RCC 7860 (cell line): ENCODE measurements at regions not wholly inside any gene's neighbourhood (a gene's known extent, or its start where the extent isn't known, plus 50 kb on each side); places are given as distances from the start of the nearest gene placed in this dataset.
"Not testable (repeated sequence)": the region's sequence is repeated elsewhere in the genome, so short reads cannot be mapped to it uniquely, and the experiment has no call there.

Source experiments
- DNase-seq: peaks from one replicate; pipeline ENCODE4 v3.0.0-alpha.2; 2015; ENCODE audit warnings: low spot score
- FAIRE-seq: peaks from 2 replicates; lab custom pipeline; 2012; peaks lifted over from hg19 to GRCh38; lab: Jason Lieb, UNC

DNA sequence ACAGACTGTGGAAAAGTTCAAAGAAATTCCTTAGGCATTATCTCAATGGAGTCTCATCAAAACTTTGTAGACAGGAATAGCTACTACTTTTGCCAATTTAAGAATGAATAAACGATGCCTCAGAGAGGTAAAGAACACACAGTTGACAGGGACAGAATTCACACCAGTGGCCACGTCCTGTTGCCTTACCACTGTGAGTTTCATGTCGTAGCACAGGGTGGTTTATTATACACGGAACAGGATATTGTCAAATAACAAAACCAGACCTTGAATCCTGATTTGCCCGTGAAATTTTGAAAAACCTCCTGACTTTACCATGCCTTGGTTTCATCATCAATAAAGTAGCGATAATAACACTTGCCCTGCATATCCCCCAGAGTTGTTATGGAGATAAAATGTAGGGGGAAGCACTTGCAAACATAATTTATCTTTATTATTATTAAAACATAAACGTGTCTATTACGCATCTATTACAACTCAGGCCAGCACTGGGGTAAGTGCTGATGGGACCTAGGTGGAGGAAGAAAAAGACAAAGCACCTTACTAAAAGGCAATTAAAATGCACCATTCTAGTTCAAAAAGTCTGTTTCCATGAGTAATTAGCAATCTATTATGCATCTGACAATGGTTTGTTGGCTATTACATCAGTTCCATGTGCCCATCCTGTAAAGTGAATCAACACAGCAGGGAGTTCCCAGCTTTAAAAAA, 408.1 kb upstream of the RUNX1 start:
- DNase-seq (no peak), FAIRE-seq (no peak)

DNA sequence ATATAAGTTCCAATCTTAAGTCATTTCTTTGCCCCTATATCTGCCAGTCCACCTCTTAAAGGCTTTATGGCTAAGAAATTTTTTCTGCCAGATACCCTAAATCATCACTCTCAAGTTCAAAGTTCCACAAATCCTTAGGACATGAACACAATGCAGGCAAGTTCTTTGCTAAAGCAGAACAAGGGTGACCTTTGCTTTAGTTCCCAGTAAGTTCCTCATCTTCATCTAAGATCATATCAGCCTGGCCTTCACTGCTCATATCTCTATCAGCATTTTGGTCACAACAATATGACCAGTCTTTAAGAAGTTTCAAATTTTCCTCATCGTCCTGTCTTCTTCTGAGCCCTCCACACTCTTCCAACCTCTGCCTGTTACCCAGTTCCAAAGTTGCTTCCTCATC, 402.2 kb upstream of the RUNX1 start:
- FAIRE-seq (no peak), DNase-seq (no peak)

- FAIRE-seq: no peak
- DNase-seq: no peak
Measured at GRCh38 chr21:35450830-35451229, 401.7 kb upstream of the RUNX1 start.

- no peak for FAIRE-seq
- DNase-seq: no peak
Measured at GRCh38 chr21:35449846-35450245, 400.7 kb upstream of the RUNX1 start.

- DNase-seq (no peak), FAIRE-seq (no peak)
Measured at GRCh38 chr21:35448876-35449599, 399.9 kb upstream of the RUNX1 start.

GRCh38 chr21:35444391-35444790, 395.3 kb upstream of the RUNX1 start:
- FAIRE-seq: no peak

GRCh38 chr21:35441868-35442582, 392.9 kb upstream of the RUNX1 start:
- DNase-seq (no peak), FAIRE-seq (no peak)

More at GRCh38 chr21:35444391-35444790, 395.3 kb upstream of the RUNX1 start:
- no peak for DNase-seq

GRCh38 chr21:35438643-35439404, 389.7 kb upstream of the RUNX1 start:
- FAIRE-seq: no peak
- no peak for DNase-seq

GRCh38 chr21:35437941-35438340, 388.8 kb upstream of the RUNX1 start:
- FAIRE-seq (no peak), DNase-seq (no peak)

DNA sequence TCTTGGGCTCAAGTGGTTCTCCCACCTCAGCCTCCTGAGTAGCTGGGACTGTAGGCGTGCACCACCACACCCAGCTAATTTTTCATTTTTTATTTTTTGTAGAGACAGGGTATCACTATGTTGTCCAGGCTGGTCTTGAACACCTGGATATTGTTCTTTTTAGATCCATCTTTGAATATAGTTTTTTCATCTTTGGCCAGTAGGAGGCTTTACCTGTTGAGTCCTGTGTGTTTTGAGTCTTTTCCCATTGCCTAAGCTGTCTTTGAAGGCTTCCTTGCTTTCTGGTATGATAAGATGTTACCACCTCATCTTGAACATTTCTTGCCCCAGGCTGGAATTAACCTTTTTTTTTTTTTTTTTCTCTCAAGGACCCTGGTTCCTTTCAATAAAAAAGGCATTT, 387.8 kb upstream of the RUNX1 start:
- FAIRE-seq (no peak), DNase-seq (no peak)

DNA sequence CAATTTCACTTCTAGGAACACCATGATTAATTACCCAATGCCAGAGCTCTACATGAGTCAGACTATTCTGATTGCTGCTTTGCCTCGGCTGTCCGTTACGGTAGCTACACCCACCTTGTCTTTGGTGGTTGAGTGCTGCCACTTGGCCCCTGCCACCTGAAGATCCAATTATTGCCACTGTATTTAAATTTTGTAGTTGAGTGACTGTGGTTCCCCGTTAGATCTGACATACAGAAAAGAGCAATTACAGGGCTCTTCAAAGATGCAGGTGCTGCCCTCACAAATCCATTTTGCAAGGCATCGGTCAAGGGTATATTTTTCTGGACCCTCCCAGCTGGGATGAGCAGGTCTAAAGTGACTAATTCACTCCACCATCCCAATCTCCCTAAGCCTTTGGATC, 383.5 kb upstream of the RUNX1 start:
- not testable (repeated sequence) for FAIRE-seq, DNase-seq

DNA sequence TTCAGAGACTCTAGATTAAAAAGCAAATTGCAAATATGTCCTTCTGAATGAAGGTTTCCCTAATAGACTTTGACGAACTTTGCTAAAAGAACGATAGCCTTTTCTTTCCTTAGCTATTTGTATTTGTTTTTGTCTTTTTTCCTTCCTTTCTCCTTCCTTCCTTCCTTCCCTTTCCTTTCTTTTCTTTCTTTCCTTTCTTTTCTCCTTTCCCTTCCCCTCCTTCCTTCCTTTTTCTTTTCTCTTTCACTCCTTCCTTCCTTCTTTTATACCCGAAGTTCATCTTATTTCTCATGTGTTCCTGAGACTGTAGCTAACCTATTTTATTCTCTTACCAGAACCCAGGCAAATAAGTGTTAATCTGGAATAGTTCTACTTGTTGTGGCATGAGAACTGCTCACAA, 381.2 kb upstream of the RUNX1 start:
- FAIRE-seq: no peak
- no peak for DNase-seq

DNA sequence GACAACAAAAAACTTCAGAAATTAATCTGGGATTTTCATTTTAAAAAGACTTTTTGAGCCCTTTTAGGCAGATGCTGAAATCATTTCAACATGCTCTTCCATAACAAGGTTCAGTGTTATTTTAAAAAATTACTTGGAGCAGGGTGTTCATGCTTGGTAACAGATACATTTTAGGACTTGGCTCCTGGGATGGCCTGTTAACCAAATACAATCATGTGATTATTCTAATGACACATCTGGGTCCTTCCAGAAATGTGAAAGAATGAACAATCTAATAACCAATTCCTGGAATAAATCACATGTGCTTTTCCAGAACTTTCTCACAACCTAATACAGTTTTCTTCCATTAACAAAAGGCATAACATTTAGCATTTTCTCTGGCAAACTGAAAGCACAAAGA, 379.8 kb upstream of the RUNX1 start:
- no peak for FAIRE-seq
- no peak for DNase-seq

DNA sequence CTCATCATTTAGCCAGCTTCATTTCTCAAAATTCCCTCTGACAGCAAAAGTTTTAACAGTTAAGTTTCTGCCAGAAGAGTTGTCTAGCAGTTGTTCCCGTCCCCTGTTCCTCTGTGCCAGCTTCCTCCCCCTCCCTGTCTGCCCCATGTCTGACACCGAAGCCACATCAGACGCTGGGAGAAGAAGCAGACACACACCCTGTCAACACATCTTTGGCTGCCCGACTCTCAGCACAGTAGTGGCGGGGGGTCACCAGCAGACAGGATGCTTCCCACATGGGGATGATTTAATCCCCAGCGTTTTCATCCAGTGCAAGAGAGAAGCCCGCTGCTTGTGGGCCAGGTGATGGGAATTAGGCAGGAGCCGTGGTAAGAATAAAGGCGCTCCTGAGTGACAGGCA, 379.4 kb upstream of the RUNX1 start:
- DNase-seq: no peak

GRCh38 chr21:35428001-35428320, 378.9 kb upstream of the RUNX1 start:
- FAIRE-seq (no peak), DNase-seq (no peak)

More for the DNA sequence above, 379.4 kb upstream of the RUNX1 start:
- FAIRE-seq: no peak

- FAIRE-seq (no peak), DNase-seq (no peak)
Measured at GRCh38 chr21:35427320-35428000, 378.4 kb upstream of the RUNX1 start.

DNA sequence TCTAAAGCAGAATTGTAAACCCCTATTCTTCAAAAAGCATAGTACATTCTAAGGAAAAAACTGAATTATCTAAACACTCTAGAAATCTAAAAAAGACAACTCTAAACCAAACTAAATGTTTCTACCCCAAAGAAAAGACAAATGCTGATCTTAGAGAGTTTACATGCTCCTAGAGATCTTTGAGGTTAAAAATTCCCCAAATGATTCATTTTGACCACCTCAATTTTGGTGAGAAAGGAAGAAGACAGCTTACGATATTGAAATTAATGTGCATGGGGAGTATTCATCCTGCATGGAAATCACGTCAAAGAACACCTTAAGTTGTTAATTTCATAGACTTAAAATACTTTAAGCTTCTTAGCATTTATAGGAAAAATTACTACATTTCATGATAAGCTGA, 377.8 kb upstream of the RUNX1 start:
- DNase-seq: no peak
- FAIRE-seq: no peak

- FAIRE-seq (no peak), DNase-seq (no peak)
Measured at GRCh38 chr21:35426469-35426868, 377.4 kb upstream of the RUNX1 start.

- no peak for DNase-seq
- no peak for FAIRE-seq
Measured at GRCh38 chr21:35424122-35424521, 375.0 kb upstream of the RUNX1 start.

DNA sequence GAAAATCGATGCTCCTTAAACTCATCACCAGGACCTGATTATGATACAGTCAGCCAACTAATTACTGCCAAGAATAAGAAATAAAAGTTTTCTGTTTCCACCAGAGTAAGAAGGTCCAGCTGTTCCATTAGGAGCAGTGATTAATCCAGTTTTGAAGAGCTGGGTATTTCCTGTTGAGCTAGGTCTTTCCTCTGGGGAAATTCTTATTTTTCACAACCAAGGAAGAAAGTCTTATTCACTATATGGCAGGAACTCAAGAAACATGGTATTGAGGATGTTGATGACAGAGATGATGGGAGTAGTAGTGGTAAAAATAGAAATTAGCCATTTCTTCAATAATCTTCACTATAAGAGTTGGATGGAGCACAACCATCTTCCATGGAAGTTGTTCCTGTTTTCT, 374.6 kb upstream of the RUNX1 start:
- FAIRE-seq (no peak), DNase-seq (no peak)

DNA sequence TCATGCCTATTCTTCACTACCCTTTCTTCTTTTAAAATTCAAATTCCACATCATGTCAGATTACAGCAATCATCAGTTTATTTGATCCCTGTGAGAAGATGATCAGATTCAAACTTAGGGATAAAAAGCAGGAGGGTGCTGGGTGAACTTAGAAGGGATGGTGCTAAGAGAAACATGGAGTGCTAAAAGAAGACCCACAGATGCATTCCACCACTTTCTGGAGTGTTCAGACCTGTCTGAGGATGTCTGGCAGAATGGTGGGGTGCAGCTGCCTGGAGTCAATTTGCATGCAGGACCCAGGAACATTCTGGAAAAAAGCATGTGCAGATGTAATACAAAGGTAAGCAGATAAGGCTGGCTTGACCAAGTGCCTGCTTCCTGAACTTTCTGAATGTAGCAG, 372.9 kb upstream of the RUNX1 start:
- DNase-seq (no peak), FAIRE-seq (no peak)
